ENCODE measurements at regions not wholly inside any gene's neighbourhood (a gene's known extent, or its start where the extent isn't known, plus 50 kb on each side); places are given as distances from the start of the nearest gene placed in this dataset.
"Not testable (repeated sequence)": the region's sequence is repeated elsewhere in the genome, so short reads cannot be mapped to it uniquely, and the experiment has no call there.

DNA sequence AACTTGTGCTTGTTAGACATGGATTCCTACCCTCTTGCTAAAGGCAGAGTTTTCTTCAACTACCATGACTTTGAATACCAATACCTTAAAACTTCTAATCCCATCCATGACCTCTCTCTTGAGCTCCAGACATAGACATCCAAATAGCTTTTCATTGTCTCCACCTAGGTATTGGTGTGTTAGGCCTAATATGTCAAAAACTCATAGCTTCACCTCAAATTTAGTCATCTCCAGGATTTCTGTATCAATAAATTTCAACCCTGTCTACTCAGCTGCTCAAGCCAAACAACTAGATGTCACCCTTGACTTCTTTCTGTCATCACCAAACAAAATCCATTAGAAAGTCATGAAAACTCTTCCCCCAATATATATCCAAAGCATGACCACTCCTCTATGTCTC lies 617.7 kb upstream of the GRIA3 start:
- no peak for DNase-seq (ENCODE audit: low read depth)

- DNase-seq (ENCODE audit: low read depth) = no peak
These were observed 616.2 kb upstream of the GRIA3 start for GRCh38 chrX:122567911-122568310.

DNA sequence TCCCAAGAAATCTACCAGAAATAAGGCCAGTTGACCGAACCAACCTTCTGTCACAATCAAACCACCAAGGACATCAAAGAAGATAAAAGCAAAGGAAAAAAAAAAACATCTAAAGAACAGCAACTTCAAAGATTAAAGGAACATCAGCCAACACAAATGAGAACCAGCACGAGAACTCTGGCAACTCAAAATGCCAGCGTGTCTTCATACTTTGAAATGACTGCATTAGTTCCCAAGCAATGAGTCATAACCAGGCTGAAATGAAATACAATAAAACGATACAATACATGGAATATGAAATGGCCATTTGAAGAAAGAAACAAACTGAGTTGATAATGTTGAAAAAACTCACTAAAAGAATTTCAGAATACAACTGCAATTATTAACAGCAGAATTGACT lies 611.6 kb upstream of the GRIA3 start:
- no peak for DNase-seq (ENCODE audit: low read depth)

DNA sequence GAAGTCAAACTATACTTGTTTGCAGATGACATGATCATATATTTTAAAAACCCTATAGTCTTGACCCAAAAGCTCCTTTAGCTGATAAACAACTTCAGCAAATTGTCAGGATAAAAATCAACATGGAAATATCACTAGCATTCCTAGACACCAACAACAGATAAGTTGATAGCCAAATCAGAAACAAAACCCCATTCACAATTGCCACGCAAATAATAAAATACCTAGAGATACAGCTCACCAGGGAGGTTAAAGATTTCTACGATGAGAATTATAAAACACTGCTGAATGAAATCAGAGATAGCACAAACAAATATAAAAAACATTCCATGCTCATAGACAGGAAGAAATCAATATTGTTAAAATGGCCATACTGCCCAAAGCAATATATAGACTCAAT lies 605.0 kb upstream of the GRIA3 start:
- no peak for DNase-seq (ENCODE audit: low read depth)

DNA sequence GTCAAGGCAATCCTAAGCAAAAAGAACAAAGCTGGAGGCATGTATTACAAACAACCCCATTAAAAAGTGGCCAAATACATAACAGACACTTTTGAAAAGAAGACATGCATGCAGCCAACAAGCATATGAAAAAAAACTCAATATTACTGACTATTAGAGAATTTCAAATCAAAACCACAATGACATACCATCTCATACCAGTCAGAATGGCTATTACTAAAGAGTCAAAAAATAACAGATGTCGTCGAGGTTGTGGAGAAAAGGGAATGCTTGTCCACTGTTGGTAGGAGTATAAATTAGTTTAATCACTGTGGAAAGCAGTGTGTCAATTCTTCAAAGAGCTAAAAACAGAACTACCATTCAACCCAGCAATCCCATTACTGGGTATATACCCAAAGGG lies 604.6 kb upstream of the GRIA3 start:
- no peak for DNase-seq (ENCODE audit: low read depth)

DNA sequence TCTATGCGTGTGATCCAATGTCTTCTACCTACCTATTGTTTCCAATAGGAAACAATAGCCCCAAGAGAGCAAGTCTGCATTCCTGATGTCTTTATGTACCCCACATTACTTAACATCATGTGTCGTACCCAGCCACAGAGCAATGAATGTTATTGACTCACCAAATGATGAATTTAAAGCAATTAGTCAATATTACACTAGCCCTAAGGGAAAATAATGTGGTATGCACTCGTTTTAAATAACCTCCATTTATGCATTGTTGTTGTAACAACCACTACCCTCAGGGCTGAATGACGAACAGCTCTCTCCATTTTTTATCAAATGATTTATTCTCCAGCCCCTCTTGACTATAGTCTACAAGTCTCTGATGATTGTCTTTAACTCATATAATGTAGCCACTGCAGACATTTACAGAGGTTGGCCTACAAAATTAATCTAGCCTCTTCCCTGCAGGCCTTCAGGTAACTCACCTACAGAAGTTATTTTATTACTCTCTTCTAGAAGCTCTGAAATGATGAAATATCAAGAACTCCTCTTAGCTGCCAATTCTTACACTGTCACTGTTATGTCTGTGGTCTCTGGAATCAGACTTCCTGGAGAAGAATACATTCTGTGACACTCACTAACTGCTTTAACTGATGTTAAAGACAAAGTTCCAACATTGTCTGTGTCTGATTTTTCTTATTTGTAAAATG lies 601.7 kb upstream of the GRIA3 start:
- DNase-seq (ENCODE audit: low read depth) = no peak

DNA sequence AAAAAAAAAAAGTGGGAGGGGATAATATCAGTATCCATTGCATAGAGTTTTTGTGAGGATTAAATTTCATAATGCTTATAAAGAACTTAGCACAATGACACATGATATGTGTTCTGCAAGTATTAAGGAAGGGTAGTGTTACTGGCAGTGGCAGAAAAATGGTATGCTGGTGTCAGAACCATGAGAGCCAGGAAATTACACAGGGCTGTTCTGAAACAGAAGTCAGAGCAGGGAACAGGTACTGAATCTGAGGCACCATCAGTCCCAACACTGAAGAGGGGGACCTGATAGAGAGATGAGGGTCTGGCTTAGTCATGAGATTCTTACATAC lies 601.1 kb upstream of the GRIA3 start:
- no peak for DNase-seq (ENCODE audit: low read depth)

DNA sequence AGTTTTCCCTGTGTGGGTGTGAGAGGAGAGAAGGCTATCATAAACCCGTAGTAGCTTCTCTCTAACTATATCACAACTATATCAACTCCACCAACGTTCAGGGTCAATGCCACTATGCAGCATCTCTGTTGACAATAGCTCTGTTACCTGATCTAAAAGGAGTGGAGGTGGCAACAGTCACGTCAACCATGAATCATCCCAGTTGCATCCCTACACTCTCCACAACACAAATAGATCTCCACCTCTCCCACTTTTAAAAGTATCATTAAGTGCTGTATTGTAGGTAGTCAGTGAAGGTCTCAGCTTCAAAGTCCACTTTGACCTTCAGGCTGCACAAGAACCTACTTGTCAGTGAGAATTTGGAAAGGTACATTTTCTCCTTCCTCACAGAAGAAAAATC lies 600.5 kb upstream of the GRIA3 start:
- no peak for DNase-seq (ENCODE audit: low read depth)

DNA sequence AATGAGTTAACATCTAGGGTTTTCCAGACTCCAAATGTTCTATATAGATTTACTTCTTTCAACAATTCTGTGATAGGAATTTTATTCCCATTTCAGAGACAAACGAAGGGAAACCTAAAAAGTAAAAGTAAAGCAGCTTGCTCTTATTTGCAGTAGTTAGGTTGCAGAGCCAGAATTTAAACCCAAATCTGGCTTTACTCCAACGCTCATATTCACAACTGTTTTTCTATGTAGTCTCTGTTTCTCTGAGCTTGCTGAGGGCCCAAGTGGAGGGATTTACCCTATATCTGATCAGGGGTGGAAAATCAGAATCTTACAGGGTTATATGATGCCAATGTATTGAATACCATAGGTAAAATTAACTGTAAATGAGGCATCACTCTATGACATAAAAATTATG lies 599.1 kb upstream of the GRIA3 start:
- DNase-seq (ENCODE audit: low read depth) = no peak

- no peak for DNase-seq (ENCODE audit: low read depth)
These were observed 597.2 kb upstream of the GRIA3 start for GRCh38 chrX:122586831-122587230.

DNA sequence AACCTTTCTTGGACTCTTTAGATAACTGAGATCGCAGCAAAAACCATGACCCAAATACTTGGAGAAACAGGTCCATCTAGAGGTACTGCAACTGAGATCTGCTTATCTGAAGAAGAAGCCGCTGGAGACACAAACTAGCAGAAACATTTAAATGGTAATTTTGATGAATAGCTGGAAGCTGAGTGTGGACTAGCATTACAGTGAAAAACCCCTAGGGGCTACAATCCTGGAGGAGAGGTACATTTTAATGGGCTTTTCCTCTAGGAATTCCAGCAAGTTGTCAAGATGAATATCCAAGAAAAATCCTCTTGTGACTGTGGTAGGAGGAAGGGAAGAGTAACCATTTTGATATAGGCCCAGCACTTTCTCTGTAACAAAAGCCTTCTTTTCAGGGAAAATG lies 592.5 kb upstream of the GRIA3 start:
- DNase-seq (ENCODE audit: low read depth) = no peak

DNA sequence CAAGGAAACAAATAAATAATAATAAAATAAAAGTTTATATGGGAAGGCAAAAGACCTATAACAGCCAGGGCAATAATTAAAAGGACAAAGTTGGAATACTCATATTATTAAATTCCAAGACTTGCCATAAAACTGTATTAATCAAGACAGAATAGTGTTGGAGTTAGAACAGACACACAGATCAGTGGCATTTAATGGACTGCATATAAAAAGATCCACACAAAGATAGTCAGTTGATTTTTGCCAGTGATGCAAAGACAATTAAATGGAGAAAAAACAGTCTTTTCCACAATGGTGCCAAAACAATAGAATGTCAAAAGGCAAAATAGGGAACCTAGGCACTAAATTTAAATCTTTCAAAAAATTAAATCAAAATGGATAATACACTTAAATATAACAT lies 587.1 kb upstream of the GRIA3 start:
- DNase-seq (ENCODE audit: low read depth) = no peak

- DNase-seq (ENCODE audit: low read depth) = no peak
These were observed 561.3 kb upstream of the GRIA3 start for GRCh38 chrX:122622795-122623194.

- no peak for DNase-seq (ENCODE audit: low read depth)
These were observed 558.8 kb upstream of the GRIA3 start for GRCh38 chrX:122625239-122625638.

GRCh38 chrX:122625821-122626220 lies 558.3 kb upstream of the GRIA3 start:
- DNase-seq (ENCODE audit: low read depth) = no peak

DNA sequence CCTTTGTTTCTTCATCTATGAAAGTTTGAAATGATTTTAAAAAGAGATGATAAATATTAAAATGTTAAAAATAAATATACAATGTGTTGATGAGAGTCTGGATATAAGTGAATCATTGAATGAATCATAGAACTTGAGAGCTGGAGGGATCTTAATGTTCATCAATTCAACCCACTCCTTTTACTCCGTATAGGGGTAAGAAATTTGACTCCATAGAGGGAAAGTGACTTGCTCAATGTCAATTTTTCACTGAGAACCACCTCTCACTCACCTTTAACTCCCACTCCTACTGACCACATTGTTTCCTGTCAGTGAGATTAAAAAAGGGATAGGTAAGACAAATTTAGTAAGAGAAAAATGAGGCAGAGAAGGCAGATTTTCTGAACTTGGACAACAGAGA lies 557.2 kb upstream of the GRIA3 start:
- no peak for DNase-seq (ENCODE audit: low read depth)

DNA sequence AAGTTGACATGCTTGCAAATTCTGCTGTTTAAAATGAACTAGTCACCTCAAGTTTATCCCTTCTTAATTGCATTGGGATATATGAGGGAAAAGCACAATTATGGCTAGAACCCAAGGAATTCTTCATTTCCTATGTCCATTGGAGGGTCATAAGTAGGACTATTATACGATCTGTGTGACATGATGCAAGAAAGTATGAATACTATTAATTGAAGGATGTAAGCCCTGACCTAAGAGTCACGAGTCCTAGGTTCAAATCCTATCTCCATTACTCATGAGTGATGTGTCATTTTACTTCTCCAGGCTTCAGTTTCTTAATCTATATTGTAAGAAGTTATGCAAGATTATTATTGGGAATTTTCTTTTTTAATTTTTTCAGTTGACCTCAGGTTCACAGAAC lies 542.9 kb upstream of the GRIA3 start:
- no peak for DNase-seq (ENCODE audit: low read depth)

- no peak for DNase-seq (ENCODE audit: low read depth)
These were observed 542.3 kb upstream of the GRIA3 start for GRCh38 chrX:122641826-122642225.

DNA sequence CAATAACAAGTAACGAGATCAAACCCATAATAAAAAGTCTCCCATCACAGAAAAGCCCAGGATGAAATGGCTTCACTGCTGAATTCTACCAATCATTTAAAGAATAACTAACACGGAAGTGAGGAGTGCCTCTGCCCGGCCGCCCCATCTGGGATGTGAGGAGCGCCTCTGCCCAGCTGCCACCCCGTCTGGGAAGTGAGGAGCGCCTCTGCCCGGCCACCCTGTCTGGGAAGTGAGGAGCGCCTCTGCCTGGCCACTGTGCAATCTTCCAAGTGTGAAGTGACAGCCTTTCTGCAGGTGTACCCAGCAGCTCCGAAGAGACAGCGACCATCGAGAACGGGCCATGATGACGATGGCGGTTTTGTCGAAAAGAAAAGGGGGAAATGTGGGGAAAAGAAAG lies 528.8 kb upstream of the GRIA3 start:
- not testable (repeated sequence) for DNase-seq (ENCODE audit: low read depth)

- DNase-seq (ENCODE audit: low read depth) = no peak
These were observed 517.5 kb upstream of the GRIA3 start for GRCh38 chrX:122666601-122667000.

DNA sequence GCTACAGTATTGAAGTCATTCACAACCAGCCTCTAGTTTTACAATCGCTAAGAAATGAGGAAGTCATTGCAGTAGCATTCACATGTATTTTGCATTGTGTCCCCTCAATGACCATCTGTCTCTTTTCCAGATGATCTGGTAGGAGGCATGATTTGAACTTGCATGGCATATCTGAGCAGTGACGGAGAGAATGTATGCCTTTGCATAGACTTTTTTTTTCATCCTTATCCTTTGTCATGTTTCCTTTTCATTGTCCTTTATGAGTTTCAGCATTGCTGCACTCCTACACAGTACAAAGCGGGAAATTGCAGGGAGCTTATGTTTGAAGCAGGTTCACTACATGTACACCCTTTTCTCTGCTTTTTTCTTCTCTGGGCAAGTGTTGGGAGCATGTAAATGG lies 516.4 kb upstream of the GRIA3 start:
- no peak for DNase-seq (ENCODE audit: low read depth)

- DNase-seq (ENCODE audit: low read depth) = no peak
These were observed 480.3 kb upstream of the GRIA3 start for GRCh38 chrX:122703762-122704161.

DNA sequence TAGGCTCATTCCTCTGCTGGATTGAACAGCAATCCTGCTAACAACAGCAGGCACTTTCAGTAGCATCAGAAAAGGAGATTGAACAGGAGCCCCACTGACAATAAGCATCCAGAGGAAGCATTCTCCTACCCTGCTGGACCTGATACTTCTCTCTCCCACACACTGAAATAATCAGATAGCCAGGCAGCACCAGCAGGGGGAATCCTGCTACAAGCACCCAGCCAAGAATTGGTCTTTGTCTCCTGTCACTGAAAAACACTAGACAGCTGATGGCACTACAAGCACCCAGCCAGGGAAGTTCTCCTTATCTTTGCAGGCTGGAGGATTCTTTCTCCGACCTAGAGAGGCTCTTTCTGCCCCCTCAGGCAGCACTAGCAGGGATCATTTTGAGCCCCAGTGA lies 444.3 kb upstream of the GRIA3 start:
- DNase-seq (ENCODE audit: low read depth) = no peak

DNA sequence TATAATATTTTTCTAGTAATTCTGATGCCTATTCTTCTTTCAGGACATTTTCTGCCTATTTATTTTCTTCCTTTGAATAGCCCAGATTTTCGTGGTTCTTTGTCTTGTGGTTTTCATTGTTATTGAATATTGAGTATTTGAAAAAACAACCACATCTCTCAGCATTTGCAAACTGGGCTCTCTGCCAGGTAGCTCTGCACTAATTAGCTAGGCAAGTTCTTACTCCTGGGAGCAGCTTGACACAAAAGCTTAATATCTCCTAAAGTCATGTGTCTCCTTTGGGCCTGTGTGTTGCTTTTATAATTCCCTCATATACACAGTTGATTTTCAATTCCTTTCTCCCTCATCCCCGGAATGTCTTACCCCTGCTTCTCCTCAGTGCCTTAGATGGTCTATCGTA lies 413.5 kb upstream of the GRIA3 start:
- DNase-seq (ENCODE audit: low read depth) = no peak

DNA sequence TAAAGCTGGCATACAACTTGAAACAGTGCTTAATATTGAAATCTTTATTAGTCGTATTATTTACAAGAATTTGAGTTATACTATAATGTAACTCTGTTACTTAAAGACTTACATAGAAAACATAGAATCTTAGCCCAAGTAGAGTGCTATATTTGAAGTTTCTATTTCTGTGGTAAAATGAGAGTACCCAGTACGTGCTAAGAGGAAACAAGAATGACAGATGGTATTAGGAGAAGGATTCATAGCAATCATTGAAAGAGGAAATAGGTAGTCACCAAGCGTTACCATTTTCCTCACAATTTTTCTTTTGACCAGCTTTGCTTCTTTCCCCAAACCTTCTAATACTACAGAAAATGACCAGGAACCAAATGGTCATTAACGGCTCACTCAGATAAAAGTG lies 412.1 kb upstream of the GRIA3 start:
- DNase-seq (ENCODE audit: low read depth) = no peak

Data from activated T-cell treated with anti-CD3 and anti-CD28 coated beads for 48 hours (primary cell).